Stimulated activated CD4-positive, alpha-beta T cell treated with anti-CD3 and anti-CD28 coated beads, Interleukin-12 subunit alpha, Interleukin-12 subunit beta, amount 100 ng/mL, for 4 hours (primary cell): ENCODE measurements at regions not wholly inside any gene's neighbourhood (a gene's known extent, or its start where the extent isn't known, plus 50 kb on each side); places are given as distances from the start of the nearest gene placed in this dataset.
"Not testable (repeated sequence)": the region's sequence is repeated elsewhere in the genome, so short reads cannot be mapped to it uniquely, and the experiment has no call there.

Source experiments
- DNase-seq: peaks from one replicate; pipeline ENCODE4 v3.0.0-alpha.2; 2020

GRCh38 chr7:45413419-45413818 lies 160.7 kb upstream of the ADCY1 start:
- no peak for DNase-seq

- no peak for DNase-seq
Observed at GRCh38 chr7:45414226-45414625, 159.9 kb upstream of the ADCY1 start.

- DNase-seq = no peak
Observed at GRCh38 chr7:45415265-45415664, 158.9 kb upstream of the ADCY1 start.

- DNase-seq = no peak
Observed at GRCh38 chr7:45416846-45417245, 157.3 kb upstream of the ADCY1 start.

GRCh38 chr7:45417268-45417667 lies 156.9 kb upstream of the ADCY1 start:
- no peak for DNase-seq

GRCh38 chr7:45417735-45418134 lies 156.4 kb upstream of the ADCY1 start:
- DNase-seq = no peak

GRCh38 chr7:45420843-45421495 lies 153.2 kb upstream of the ADCY1 start:
- DNase-seq = no peak

GRCh38 chr7:45421806-45422205 lies 152.4 kb upstream of the ADCY1 start:
- DNase-seq = no peak

- DNase-seq = no peak
Observed at GRCh38 chr7:45430397-45430796, 143.8 kb upstream of the ADCY1 start.

GRCh38 chr7:45434167-45434784 lies 139.9 kb upstream of the ADCY1 start:
- no peak for DNase-seq

- DNase-seq = no peak
Observed at GRCh38 chr7:45435131-45435530, 139.0 kb upstream of the ADCY1 start.

GRCh38 chr7:45435846-45436245 lies 138.3 kb upstream of the ADCY1 start:
- no peak for DNase-seq

GRCh38 chr7:45440776-45441175 lies 133.4 kb upstream of the ADCY1 start:
- not testable (repeated sequence) for DNase-seq

GRCh38 chr7:45443263-45443662 lies 130.9 kb upstream of the ADCY1 start:
- no peak for DNase-seq

GRCh38 chr7:45446195-45446944 lies 127.8 kb upstream of the ADCY1 start:
- DNase-seq = no peak

GRCh38 chr7:45447296-45447695 lies 126.9 kb upstream of the ADCY1 start:
- DNase-seq = no peak

- DNase-seq = no peak
Observed at GRCh38 chr7:45450571-45451204, 123.5 kb upstream of the ADCY1 start.

- DNase-seq = no peak
Observed at GRCh38 chr7:45451342-45452035, 122.7 kb upstream of the ADCY1 start.

- no peak for DNase-seq
Observed at GRCh38 chr7:45454771-45455170, 119.4 kb upstream of the ADCY1 start.

- DNase-seq = no peak
Observed at GRCh38 chr7:45455662-45456061, 118.5 kb upstream of the ADCY1 start.

- no peak for DNase-seq
Observed at GRCh38 chr7:45456105-45456504, 118.1 kb upstream of the ADCY1 start.

- no peak for DNase-seq
Observed at GRCh38 chr7:45456747-45457524, 117.2 kb upstream of the ADCY1 start.
